NCI-H128 (cell line): ENCODE measurements at regions not wholly inside any gene's neighbourhood (a gene's known extent, or its start where the extent isn't known, plus 50 kb on each side); places are given as distances from the start of the nearest gene placed in this dataset.

Experiments
- DNase-seq: peaks from one replicate; lab custom pipeline; 2025; ENCODE audit not compliant: unreplicated experiment; lab: John Stamatoyannopoulos, UW

- no peak for DNase-seq
Measured at GRCh38 chrX:45358392-45358791, 157.7 kb upstream of the DIPK2B start.

GRCh38 chrX:45353456-45353855, 152.8 kb upstream of the DIPK2B start:
- DNase-seq: no peak

GRCh38 chrX:45352611-45353010, 151.9 kb upstream of the DIPK2B start:
- DNase-seq: no peak

- no peak for DNase-seq
Measured at GRCh38 chrX:45351478-45351877, 150.8 kb upstream of the DIPK2B start.

GRCh38 chrX:45348296-45348695, 147.6 kb upstream of the DIPK2B start:
- DNase-seq: no peak

- DNase-seq: no peak
Measured at GRCh38 chrX:45347877-45348276, 147.2 kb upstream of the DIPK2B start.

- DNase-seq: no peak
Measured at GRCh38 chrX:45344594-45344993, 143.9 kb upstream of the DIPK2B start.

- DNase-seq: no peak
Measured at GRCh38 chrX:45329217-45329616, 128.5 kb upstream of the DIPK2B start.

GRCh38 chrX:45324941-45325340, 124.3 kb upstream of the DIPK2B start:
- DNase-seq: no peak

- no peak for DNase-seq
Measured at GRCh38 chrX:45323387-45323786, 122.7 kb upstream of the DIPK2B start.

GRCh38 chrX:45322820-45323219, 122.1 kb upstream of the DIPK2B start:
- DNase-seq: no peak

GRCh38 chrX:45322382-45322781, 121.7 kb upstream of the DIPK2B start:
- DNase-seq: no peak

GRCh38 chrX:45320191-45320590, 119.5 kb upstream of the DIPK2B start:
- no peak for DNase-seq

- no peak for DNase-seq
Measured at GRCh38 chrX:45309801-45310200, 109.1 kb upstream of the DIPK2B start.

- no peak for DNase-seq
Measured at GRCh38 chrX:45309096-45309495, 108.4 kb upstream of the DIPK2B start.

- DNase-seq: no peak
Measured at GRCh38 chrX:45306794-45307193, 106.1 kb upstream of the DIPK2B start.

- DNase-seq: no peak
Measured at GRCh38 chrX:45300638-45301037, 100.0 kb upstream of the DIPK2B start.

GRCh38 chrX:45295259-45295986, 94.7 kb upstream of the DIPK2B start:
- no peak for DNase-seq

- no peak for DNase-seq
Measured at GRCh38 chrX:45274576-45274975, 73.9 kb upstream of the DIPK2B start.

- no peak for DNase-seq
Measured at GRCh38 chrX:45267007-45267406, 66.3 kb upstream of the DIPK2B start.

- no peak for DNase-seq
Measured at GRCh38 chrX:45266456-45266855, 65.8 kb upstream of the DIPK2B start.

- DNase-seq: no peak
Measured at GRCh38 chrX:45264865-45265264, 64.2 kb upstream of the DIPK2B start.

GRCh38 chrX:45261471-45261870, 60.8 kb upstream of the DIPK2B start:
- DNase-seq: no peak
